D721Med (cell line): ENCODE measurements at regions not wholly inside any gene's neighbourhood (a gene's known extent, or its start where the extent isn't known, plus 50 kb on each side); places are given as distances from the start of the nearest gene placed in this dataset.
A peak's percentile ranks its signal among the peaks of the same experiment; 100 is the strongest.

ENCODE experiments used
- DNase-seq: peaks from one replicate; pipeline ENCODE4 v3.0.0; 2011; ENCODE audit warnings: low spot score; ENCODE audit not compliant: insufficient read length
- FAIRE-seq: peaks from 2 replicates; lab custom pipeline; 2011; peaks lifted over from hg19 to GRCh38; lab: Jason Lieb, UNC
- CTCF ChIP-seq: IDR thresholded peaks from 2 replicates; pipeline ENCODE4 v1.5.1; 2012; ENCODE audit warnings: mild to moderate bottlenecking, control low read depth; ENCODE audit not compliant: insufficient read depth; ENCODE audit errors: missing control alignments

GRCh38 chr6:54702772-54703171 is 143.8 kb upstream of the FAM83B start:
- FAIRE-seq (no peak), DNase-seq (no peak)
- TF ChIP-seq CTCF = no peak

GRCh38 chr6:54706391-54706790 is 140.2 kb upstream of the FAM83B start:
- DNase-seq (no peak), FAIRE-seq (no peak)
- TF ChIP-seq CTCF = no peak

GRCh38 chr6:54706844-54707605 is 139.5 kb upstream of the FAM83B start:
- FAIRE-seq (no peak), DNase-seq (no peak)
- TF ChIP-seq CTCF = no peak

- TF ChIP-seq CTCF = no peak
- DNase-seq (no peak), FAIRE-seq (no peak)
These were observed 136.1 kb upstream of the FAM83B start for GRCh38 chr6:54710456-54710855.

- no peak for TF ChIP-seq CTCF
- DNase-seq (no peak), FAIRE-seq (no peak)
These were observed 130.6 kb upstream of the FAM83B start for GRCh38 chr6:54716010-54716409.

- no peak for TF ChIP-seq CTCF
- FAIRE-seq (no peak), DNase-seq (no peak)
These were observed 129.7 kb upstream of the FAM83B start for GRCh38 chr6:54716877-54717276.

- peak; percentile 91 for FAIRE-seq
- no peak for DNase-seq
- peak; percentile 78 for TF ChIP-seq CTCF
These were observed 128.6 kb upstream of the FAM83B start for GRCh38 chr6:54717849-54718455.
